GM19372 (cell line): ENCODE measurements at regions not wholly inside any gene's neighbourhood (a gene's known extent, or its start where the extent isn't known, plus 50 kb on each side); places are given as distances from the start of the nearest gene placed in this dataset.

Experiments
- ATAC-seq: cut with Tn5 transposase; IDR thresholded peaks from one replicate; pipeline ENCODE4 v1.9.1; 2021; ENCODE audit warnings: mild to moderate bottlenecking, low read depth, moderate library complexity; ENCODE audit not compliant: unreplicated experiment

DNA sequence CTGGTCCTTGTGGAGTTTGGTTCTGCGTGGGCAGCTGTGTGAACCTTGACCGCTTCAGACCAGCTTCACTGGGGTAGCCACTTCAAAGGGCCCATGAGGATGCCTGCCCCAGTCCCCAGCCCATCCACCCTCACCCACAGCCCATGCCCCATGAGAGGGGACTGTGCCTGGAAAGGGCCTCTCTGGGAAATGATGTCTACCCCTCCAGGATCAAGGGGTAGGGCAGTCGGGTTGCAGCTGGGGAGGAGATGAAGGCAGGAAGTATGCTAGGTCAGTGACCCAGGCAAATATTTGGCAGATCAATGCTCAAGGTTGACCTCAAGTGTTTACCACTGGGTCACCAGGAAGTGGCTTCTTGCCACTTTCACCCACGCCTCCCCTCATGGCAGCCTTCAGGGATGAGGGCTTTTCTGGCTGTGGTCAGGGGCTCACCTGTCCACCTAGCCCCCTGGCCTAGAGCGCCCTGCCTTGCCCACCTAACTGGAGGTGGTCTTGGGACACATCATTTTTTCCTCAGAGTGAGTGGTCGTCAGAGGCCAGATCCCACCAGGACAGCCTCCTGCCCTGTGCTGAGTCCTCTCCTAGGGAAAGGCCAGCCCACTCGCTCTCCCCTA lies 109.5 kb downstream of the SNX5 start:
- peak; percentile 40 for ATAC-seq

DNA sequence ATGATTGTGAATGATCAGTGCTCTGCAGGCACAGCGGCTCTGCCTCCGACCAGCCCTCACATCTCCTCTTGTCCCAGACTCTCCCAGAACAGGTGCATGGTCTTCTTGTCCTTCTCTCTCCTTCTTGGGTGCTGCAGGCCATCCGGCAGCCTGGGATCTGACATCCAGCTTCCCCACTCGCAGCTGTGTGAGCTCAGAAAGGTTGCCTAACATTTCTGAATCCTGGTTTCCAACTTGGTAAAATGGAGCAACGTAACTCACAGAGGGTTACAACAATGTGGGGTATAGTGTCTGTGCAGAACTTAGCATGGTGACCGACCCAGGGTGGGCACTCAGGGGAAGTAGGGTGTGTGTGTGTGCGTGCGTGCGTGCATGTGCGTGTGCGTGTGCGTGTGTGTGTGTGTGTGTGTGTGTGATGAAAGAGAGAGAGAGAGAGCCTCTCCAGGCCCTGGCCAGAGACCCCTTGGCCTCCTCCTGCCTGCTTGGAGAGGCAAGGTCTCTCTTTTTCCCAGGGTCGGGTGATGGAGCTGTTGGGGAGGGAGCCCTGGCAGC lies 110.1 kb downstream of the SNX5 start:
- no peak for ATAC-seq

DNA sequence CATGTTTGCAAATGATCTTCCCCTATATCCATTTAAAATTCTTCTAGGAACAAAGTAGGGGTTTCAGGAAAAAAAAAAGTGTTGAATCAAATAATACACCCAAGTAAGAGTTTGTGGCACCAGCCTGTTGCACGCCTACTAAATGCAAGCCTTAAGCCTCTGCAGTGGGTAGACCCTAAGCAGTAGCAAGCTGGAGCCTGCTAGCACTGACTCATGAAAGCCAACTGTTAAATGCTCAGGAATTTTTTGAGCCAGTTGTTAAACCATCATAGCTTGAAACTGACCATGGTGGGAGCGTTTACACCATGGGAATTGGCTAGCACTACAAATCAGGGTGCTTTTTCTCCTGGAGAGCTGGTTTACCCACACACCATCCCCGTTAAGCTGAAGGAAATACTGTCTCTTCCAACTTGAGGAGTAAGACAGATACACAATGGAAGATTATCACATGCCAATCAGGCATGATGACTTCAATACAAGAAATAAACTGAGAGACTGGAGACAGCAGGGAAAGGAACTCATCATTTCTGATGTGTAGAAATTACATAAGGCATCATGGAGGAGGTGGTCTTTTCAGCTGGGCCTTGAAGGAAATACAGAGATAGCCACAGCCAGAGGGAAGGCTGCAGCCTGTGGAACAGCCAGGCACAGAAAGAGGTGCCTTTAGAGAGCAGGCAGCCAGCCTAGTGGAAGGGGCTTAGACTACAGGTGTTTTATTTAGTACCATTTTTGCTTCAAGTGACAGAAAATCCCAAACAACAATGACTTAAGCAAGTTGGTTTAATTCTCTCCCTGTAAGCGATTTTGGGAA lies 110.8 kb downstream of the SNX5 start:
- no peak for ATAC-seq

DNA sequence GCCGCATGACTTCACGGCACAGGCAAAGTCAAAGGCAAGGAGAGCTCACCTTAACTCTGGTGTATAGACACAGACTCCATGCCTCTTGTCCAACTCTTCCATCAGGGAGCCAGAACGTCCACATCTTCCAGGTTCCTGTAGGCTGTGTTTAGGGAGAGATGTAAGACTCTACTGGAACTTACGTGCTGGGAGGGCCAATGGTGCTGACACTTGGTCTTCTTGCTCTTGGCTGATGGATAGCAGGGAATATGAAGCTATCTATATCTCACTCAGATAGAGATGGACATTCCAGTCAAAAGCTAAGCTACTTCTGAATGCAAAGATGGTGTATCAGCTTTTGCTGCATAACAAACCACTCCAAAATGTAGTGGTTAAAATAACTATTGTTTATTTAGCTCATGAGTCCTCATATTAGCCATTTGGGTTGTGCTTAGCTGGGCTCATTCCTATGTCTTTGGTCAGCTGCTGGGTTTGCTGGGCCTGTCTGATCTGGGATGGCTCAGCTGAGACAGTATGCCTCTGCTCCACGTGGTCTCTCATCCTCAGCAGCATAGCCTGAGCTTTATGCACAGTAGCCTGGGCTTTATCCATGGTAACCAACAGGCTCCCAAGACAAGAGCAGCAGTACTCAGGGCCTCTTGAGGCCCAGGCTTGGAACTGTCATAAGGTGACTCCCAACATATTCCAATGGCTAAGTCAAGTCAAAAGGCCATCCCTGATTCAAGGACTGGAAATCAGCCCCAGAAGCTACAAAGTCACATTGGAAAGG lies 111.6 kb downstream of the SNX5 start:
- no peak for ATAC-seq

DNA sequence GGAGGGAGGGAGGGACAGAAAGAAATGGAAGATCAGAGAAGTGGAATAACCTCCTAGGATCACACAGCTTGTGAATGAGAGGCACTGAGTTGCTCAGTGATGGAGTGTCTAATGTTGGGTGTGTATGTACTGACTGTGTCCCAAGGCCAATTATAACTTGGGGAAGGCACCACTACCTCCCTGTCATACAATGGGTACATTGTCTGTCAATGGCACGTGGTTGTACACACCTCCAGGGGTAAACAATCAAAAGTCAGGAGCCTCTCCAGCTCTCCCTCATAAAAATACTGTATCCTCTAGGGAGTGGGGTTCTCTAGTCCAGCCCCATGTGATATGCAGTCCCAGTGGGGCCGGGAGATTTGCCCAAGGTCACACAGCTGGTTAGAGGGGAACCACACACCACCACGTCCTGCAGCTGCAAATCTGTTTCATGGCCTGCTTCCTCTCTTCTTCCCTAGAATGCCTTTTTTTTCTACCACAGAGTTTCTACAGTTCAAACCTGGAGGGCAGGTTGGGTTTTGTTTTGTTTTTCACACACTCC lies 112.5 kb downstream of the SNX5 start:
- ATAC-seq: peak; percentile 70

DNA sequence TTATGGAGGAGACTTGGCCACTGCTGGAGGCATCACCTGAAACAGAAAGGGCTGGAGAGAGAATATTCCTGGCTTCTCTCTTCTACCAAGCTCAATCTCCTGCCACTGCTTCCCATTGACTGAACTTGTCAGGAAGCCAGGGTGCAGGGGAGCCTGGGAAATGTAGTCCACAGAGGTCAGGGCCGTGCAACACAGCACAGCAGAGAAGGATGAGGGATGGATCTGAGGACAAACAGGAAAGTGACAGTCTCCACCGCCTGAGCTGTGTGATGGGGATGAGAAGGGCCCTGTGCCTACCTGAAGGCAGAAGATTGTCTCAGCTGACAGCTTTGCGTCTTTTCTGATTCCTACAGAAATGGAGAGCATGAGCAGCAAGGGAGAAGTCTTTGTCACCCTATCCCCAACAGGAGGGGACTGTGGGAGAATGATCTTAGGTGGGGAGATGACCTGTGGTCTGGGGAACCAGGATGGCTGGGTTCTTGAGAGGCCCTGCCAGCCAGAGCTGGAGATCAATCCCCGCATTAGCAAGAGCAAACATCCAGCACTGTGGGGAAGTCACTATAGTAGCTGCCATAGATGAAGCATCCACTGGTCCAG lies 114.2 kb downstream of the SNX5 start:
- ATAC-seq: no peak

DNA sequence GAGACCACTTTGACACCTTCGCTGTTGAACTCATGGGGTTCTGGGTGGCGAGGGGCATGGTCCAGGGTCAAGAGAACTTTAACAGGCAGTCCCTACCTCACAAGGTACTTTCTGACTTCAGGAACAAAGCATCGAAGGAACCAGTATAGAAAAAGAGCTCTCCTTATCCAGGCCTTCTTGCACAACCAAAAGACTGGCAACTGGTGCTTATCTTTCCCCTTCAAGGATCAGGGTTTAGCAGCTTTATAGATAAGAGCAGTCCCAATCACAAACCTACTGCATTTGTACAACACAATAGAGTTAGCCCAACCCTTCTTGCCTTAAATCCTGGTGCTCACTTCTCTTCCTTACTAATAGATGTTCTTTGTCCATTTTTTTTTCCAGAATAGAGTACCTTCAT lies 116.3 kb downstream of the SNX5 start:
- ATAC-seq: no peak

DNA sequence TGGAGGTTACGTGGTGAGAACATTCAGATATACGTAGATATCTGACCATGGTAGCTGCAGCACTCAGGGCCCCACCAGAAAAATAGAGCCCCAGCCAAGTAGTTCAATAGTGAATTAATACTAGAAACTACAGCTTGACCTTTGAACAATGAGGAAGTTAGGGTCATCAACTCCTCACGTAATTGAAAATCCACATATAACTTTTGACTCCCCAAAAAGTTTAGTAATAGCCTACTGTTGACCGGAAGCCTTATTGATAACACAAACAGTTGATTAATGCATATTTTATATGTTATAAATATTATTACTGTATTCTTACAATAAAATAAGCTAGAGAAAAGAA lies 117.9 kb downstream of the SNX5 start:
- ATAC-seq: no peak

DNA sequence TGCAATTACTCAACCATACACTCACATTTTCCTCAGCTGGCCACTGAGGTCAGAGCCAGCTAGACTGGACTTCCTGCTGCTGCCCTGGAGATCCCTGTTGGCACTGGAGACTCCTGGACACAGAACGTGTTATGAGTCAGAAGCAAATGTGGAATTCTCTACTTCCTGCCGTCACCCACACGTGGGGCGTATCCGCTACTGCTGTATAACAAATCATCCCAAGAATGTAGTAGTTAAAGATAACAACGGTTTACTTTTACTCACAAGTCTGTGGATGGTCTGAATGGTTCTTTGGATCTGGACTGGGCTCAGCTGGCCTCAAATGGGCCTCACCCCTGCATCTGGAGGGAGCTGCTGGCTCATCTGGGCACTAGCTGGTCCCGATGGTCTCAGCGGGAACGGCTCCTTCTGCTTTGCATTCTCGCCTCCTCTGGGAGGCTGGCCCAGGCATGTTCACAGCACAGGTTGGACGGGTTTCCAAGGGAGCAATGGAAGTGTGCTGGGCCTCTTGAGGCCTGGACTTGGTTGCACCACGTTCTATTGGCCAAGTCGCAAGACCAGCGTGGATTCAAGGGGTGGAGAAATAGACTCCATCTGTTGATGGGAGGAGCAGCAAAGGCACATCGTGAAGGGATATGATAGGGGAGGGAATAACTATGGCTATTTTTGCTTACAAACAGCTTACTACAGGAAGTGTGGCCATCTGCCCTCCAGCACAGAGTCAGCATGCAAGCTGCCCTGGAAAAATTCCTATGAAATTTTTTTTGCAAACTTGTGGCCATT lies 118.5 kb downstream of the SNX5 start:
- ATAC-seq: no peak

DNA sequence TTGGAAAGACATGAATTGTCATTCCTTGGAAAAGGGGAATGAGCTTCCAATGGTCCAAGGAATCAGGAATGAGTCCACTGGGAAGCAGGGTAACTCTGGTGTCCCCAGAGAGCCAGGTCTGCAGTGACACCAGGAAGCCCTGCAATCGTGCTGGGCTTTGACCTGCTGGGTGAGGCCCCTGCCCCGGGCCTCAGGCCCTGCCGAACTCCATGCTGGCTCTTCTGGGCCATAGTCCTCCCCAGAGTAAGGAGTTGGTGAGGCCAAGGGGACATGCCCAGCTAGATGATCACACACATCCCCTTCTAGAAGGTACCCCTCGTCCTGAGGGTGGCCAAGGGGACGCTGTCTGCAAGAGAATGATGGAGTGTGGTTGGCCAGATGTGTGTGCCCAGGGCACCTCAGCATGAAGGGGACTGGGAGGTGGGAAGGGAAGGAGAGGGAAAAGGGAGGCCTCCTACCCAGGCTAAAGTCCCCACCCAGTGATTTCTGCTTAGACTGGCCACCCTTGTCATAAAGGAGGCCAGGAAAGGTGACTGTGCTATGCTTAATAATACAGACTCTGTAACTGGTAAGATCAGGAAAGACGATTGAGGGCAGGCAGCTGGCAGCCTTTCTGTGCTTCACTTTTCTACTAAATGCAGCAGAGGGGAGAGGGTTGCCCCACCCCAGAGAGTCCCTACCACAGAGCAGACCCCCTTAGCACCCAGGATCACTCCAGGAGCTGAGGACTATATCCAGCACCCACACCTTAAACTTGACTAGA lies 119.3 kb downstream of the SNX5 start:
- ATAC-seq: no peak

DNA sequence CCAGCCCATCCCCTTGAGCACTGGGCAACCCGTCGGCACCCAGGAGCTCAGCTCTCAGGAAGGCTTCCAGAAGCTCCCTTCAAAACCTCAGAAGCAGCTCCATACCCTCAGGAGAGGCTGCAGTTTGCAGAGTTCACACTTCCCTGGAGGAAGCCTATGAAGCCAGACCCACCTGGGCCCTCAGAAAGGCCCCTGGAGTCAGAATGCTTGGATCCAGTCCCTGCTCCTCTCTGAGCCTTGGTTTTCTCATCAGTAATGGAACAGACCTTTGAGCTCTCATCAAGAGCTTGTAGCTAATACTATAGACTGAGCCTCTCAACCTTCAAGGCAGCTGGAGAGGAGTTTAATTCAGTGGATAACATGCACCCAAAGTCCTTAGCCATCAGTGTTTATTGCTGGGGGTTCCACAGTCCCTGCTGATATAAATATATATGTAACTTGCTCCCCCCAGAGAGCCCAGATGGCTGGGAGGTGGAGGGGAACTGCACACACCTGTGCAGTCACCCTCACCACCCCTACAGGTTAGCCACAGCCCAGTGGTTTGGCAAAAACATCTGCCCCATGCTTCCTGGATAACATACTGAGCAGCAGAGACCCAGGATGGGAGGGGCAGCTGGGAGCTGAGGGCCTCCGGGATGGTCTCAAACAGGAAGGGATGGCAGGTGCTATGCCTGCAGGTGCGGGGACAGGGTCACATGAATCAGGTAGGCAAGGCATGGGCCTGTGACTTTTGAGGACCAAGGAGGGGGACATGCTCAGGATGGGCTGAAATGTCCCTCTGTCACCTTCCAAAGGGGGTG lies 120.1 kb downstream of the SNX5 start:
- no peak for ATAC-seq

DNA sequence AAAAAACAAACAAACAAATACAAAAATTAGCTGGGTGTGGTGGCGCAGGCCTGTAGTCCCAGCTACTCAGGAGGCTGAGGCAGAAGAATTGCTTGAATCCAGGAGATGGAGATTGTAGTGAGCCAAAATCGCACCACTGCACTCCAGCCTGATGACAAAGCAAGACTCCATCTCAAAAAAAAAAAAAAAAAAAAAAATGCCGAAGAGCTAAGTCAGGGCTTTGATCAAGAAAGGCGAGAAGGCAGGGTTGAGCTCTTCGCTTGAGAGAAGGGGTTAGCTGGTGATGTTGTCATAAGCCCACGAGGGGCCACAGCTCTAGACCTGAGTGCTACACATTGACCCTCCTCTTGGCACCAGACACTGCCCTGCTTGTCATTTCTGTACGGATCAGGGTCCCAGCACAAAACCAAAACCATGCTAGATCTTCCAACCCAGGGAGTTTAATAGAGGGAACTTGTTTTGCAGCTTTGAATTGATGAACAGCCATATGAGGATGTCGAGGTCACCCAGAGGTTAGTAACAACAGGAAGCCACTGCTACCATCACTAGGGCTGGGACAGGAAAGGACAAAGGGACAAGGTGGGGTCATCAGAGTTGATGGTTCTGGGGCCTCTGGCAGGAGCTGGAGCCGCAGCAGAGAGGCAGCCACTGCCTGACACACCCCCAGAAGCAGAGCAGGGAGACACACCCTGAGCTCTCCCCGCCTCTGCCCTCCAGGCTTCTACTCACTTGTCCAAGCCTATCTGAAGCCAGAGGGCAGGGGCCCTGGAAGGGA lies 122.7 kb downstream of the SNX5 start:
- ATAC-seq: no peak

DNA sequence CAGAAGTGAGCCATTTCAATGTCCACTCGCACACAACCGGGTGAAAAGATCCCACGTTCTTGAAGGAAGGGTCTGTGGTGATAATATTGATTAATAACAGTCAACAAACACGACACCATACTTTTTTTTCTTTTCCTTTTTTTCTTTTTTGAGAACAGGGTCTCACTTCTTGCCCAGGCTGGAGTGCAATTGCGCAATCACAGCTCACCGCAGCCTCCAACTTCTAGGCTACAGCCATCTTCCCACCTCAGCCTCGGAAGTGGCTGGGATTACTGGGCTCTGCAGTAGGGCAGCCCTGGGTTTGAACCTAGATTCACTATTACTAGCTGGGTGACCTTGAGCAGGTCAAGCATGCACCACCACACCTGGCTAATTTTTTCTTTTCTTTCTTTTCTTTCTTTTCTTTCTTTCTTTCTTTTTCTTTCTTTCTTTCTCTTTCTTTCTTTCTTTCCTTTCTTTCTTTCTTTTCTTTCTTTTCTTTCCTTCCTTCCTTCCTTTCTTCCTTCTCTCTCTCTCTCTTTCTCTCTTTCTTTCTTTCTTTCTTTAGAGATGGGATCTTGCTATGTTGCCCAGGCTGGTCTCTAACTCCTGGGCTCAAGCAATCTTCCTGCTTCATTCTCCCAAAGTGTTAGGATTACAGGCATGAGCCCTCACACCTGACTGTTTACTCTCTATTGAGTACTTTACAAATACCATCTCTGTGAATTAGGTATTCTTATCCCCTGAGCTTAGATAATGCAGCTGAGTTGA lies 123.9 kb downstream of the SNX5 start:
- no peak for ATAC-seq

DNA sequence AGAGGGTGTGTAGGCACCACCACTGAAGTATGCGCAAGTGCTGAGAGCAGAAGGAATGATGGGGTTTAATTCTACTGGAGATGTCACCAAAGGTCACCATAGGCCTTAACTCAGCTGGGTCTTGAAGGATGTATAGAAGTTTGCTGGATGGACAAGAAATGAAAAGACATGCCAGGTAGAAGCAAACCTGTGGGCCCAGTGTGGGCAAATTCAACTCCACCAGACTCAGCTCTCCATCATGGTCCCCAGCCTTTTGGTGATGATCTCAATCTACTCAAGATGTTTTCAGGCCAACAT lies 124.5 kb downstream of the SNX5 start:
- no peak for ATAC-seq

DNA sequence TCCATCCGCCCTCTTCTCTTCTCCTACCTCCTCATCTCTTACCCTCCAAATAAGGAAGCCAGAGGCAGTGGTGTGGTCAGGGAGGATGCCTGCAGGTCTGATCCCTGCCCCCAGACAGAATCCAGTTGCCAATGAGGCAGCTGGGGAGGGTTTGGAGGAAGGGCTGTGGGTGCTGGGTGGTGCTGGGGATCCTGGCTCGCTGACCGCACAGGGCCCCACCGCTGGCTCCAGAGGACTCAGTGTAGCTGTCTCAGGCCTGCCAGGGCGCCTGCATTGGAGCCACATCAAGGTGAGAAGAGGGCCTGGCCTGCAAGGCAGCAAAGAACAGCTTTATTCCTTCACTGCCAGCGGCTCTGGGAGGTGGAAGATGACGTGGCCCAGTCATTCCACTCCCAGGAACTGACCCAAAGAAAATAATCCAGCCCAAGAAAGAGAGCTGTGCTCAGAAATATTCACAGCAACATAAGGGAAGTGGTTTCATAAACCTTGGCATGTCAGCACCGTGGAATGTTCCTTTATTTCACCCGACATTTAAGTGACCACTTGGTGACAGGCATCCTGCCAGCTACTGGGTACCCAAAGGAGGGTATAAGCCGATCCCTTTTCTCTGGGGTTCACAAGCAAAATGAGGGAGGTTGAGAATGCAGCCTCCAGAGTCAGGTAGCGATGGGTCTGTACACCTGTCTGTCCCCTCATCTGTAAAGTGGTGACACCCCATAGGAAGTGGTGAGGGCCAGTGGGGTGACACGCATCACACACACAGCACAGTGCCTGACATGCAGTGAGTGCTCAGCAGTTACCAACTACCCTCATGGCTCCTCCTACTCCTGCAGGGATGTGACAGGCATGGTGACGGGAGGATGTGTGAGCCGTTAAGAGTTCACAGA lies 125.1 kb downstream of the SNX5 start:
- ATAC-seq: no peak

DNA sequence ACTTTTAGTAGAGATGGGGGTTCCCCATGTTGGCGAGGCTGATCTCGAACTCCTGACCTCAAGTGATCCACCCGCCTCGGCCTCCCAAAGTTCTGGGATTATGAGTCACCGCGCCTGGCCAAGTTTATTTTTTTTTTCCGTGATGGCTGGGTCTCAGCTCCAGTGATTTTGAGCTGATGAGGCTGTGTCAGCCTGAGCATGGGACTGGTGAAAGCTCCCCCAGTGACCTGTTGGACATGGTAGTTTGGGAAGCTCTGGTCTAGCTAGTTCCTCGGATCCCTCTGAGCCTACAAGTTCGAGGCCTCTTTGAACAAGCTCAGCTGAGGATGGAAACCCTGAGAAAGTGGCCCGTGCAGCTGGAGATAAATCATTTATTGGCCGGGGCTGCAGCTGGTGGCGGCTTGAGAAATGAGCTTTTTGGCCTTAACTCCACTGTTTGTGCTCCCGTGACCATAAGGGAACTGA lies 126.8 kb downstream of the SNX5 start:
- ATAC-seq: no peak
